Esophagus (tissue), 2 donors: ENCODE measurements at regions not wholly inside any gene's neighbourhood (a gene's known extent, or its start where the extent isn't known, plus 50 kb on each side); places are given as distances from the start of the nearest gene placed in this dataset.

Experiments used
- H3K27ac ChIP-seq, 2 donors: one replicate each; pipeline ENCODE4 v1.5.1; 2013; ENCODE audit warnings: low read depth in 2 of 2, mild to moderate bottlenecking in 2 of 2, inconsistent platforms in 1 of 2, low read length in 1 of 2, moderate library complexity in 1 of 2
- H3K27me3 ChIP-seq, 2 donors: one replicate each; pipeline ENCODE4 v1.6.1; 2013; ENCODE audit warnings: low read length in 2 of 2, control low read depth in 1 of 2, mild to moderate bottlenecking in 1 of 2; ENCODE audit not compliant: insufficient read depth in 2 of 2, control insufficient read depth in 1 of 2
- H3K36me3 ChIP-seq, 2 donors: one replicate each; pipeline ENCODE4 v1.6.1; 2013; ENCODE audit warnings: low read length in 1 of 2; ENCODE audit not compliant: control insufficient read depth in 2 of 2, insufficient read depth in 2 of 2
- H3K4me1 ChIP-seq, 2 donors: one replicate each; pipeline ENCODE4 v1.6.1; 2013; ENCODE audit warnings: low read length in 1 of 2; ENCODE audit not compliant: control insufficient read depth in 2 of 2, insufficient read depth in 2 of 2
- H3K4me3 ChIP-seq, 2 donors: one replicate each; pipeline ENCODE4 v1.5.1; 2013; ENCODE audit warnings: low read length in 2 of 2, mild to moderate bottlenecking in 2 of 2, low read depth in 1 of 2, moderate library complexity in 1 of 2
- H3K9me3 ChIP-seq, 2 donors: one replicate each; pipeline ENCODE4 v1.6.1; 2013; ENCODE audit warnings: mild to moderate bottlenecking in 2 of 2, low read depth in 1 of 2, low read length in 1 of 2, moderate library complexity in 1 of 2; ENCODE audit not compliant: control insufficient read depth in 2 of 2, insufficient read depth in 1 of 2
- WGBS, 2 donors: extraction: QIAGEN DNeasy Blood & Tissue Kit; methylation state at CpG; one replicate each; pipeline ENCODE4 v1.1.7; 2013; 5-methylcytosine and 5-hydroxymethylcytosine counted together
- donor health status: healthy with polysubstance abuse.
- donor health status: Bipolar disorder and iron deficiency.

DNA sequence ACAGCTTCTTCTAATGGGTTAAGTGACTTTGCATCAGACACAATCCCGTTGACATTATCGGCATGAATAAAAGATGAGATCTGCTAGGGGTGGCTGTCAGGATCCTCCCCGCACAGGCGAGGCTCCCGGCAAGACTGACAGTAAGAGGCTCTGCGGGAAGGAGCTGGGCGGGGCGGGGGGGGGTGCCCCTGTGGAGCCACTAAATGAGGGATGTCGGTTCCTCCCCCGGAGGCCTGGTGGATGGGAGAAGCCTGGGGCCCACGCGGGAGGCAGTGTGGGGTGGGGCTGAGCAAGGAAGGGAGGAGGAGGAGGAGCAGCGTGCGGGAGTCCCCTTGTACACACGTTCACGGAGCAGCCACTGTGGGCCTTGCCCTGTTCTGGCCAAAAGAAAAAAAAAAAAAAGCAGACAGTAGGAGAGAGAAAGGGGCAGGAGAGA is 190.9 kb upstream of the GSE1 start:
- WGBS, 2 donors: 38 to 55% methylated on average over 16 of the region's 16 CpGs
- Histone ChIP-seq H3K27ac (no peak overlapping the region), H3K4me3 (no peak overlapping the region), H3K9me3 (no peaks in the 10 kb centered on the region), H3K36me3 (peaks cover 0 to 2% of the 10 kb centered on the region in 2 donors), H3K27me3 (no peaks in the 10 kb centered on the region), H3K4me1 (peaks cover 0 to 4% of the 10 kb centered on the region in 2 donors)

DNA sequence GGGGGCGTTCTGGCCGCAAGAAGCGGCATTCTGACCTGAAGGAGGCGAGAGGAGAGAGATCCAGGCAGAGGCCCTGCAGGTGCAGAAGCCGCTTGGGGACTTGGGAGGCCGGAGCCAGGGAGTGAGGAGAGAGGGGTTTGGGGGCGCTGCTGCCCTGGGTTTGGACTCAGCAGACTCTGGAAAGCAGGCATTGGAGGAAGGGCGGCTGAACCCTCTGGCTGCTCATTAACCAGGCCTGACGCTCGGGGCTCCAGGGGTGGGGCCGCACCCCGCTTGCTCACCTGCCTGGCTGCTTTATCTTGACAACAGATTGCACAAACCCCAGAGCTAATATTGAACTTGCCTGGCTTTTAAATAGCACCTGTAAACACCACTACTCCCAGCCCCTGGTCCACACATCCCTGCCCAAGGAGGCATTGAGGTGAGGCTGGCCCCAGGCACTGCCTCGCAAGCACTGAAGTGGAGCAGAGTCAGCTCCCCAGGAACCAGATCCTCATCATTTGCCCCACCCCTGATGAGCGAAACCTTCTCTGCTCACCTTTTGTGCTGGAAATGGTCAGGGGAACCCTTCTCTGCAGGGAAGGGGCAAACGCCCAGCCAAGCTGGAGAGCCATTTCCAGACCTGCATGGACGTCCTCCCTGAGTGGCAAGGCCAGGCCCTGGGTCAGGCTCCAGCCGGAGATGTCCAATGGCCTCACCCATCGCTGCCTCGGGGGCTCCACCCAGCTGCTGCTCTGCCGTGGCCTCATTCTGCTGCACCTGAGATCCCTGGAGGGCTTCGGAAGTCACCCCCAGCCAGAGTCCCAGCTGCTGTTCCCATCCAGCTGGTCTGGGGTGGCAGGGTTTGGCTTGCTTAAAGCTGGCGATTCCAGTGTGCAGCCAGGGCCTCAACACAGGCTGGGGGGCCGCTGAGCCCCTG is 190.2 kb upstream of the GSE1 start:
- 77 to 81% methylated on average over 21 to 23 of the region's 23 CpGs for WGBS, 2 donors

DNA sequence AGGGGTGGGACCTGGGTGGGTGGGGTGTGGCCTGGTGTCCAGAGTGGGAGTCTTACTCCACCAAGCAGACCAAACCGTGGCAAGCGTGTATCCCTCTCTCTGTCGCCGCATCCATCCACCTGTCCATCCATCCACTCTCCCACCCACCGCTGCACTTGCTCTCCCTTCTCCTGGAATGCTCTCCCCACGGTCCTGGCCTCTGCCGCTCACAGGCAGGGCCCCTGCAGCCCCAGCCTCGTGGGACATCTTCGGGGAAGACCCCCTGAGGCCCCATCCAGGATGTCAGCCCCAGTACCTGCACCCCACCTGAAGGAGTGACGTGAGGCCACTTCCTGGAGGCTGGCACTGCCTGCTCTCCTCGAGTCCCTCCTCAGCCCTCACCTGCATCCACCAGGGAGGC is 189.5 kb upstream of the GSE1 start:
- H3K27me3 ChIP-seq: no peaks in the 10 kb centered on the region
- 77 to 84% methylated on average over 10 to 11 of the region's 11 CpGs for WGBS, 2 donors
- H3K27ac ChIP-seq: no peak overlapping the region
- H3K4me1 ChIP-seq: peaks cover 0 to 4% of the 10 kb centered on the region in 2 donors
- no peak overlapping the region for H3K4me3 ChIP-seq
- H3K9me3 ChIP-seq: no peaks in the 10 kb centered on the region
- H3K36me3 ChIP-seq: peaks cover 0 to 2% of the 10 kb centered on the region in 2 donors

More for the DNA sequence above, 190.2 kb upstream of the GSE1 start:
- Histone ChIP-seq H3K27me3 (no peaks in the 10 kb centered on the region), H3K36me3 (peaks cover 0 to 2% of the 10 kb centered on the region in 2 donors), H3K4me3 (no peak overlapping the region), H3K4me1 (peaks cover 0 to 4% of the 10 kb centered on the region in 2 donors), H3K9me3 (no peaks in the 10 kb centered on the region), H3K27ac (no peak overlapping the region)

DNA sequence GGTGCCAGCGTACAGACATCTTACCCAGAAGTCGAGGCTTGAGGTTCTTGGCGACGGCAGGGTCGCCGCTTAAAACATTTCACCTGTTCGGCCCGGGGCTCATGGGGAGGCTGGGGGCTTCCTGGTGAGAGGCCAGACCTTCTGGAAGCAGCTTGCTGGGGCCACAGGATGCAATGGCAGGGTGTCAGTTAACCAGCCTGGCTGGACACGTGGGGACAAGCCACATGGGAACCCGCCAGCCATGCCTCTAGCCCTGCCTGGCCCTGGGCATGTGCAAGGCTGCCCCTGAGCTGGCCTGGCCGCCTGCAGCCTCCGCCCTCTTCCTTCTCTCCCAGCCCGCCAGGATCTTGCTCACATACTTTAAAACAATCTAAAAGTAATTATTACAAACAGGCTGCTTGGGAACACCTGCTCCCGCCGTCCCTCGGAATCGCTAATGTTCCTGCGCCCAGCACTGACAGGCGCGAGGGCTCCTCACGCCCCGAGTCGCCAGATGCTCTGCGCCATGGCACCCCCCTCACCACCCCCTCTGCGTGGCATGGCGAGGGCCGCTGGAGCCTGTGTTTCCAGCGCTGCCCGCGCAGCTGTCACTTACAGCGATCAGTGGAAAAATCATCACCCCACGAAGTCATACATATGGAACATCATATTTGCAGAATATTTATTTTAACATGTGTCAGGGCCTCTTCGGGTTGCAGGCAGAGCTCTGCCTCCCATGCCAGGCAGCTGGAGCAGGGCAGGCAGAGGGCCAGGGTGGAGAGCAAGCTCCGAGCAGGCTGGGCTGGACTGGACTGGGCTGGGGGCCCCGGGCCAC is 188.7 kb upstream of the GSE1 start:
- 64 to 75% methylated on average over 35 of the region's 35 CpGs for WGBS, 2 donors
- Histone ChIP-seq H3K36me3 (peaks cover 0 to 2% of the 10 kb centered on the region in 2 donors), H3K27ac (no peak overlapping the region), H3K27me3 (no peaks in the 10 kb centered on the region), H3K4me1 (peaks cover 0 to 4% of the 10 kb centered on the region in 2 donors), H3K9me3 (no peaks in the 10 kb centered on the region), H3K4me3 (no peak overlapping the region)

DNA sequence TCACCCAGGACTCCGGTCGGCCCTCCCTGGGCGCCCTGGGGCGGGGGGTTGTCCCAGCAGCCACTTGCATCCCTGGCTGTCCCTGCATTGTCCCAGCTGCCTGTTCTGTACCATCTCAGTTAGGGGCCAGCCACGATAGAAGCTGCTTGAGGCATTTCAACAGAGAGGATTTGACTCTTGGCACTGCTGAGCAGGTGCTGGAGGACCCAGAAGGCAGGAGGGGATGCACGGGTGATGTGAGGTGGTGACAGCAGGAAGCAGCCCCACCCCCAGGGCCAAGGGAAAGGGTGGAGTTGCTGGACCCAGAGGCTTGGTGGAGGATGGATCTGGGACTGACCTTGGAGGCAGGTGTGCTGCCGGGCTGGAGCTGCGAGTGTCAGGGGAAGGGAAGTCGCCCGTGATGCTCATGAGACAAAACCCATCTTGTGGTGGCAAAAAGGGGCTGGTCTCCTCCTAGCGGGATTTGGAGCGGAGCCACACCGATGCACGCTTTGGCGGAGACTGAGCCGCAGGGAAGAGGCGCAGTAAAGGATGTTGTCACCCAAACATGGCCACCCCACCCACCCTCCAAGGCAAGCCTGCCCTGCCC is 188.0 kb upstream of the GSE1 start:
- H3K36me3 ChIP-seq: peaks cover 0 to 2% of the 10 kb centered on the region in 2 donors
- H3K27me3 ChIP-seq: no peaks in the 10 kb centered on the region
- no peaks in the 10 kb centered on the region for H3K9me3 ChIP-seq
- H3K27ac ChIP-seq: no peak overlapping the region
- peaks cover 0 to 4% of the 10 kb centered on the region in 2 donors for H3K4me1 ChIP-seq
- 56 to 70% methylated on average over 17 of the region's 17 CpGs for WGBS, 2 donors
- H3K4me3 ChIP-seq: no peak overlapping the region

DNA sequence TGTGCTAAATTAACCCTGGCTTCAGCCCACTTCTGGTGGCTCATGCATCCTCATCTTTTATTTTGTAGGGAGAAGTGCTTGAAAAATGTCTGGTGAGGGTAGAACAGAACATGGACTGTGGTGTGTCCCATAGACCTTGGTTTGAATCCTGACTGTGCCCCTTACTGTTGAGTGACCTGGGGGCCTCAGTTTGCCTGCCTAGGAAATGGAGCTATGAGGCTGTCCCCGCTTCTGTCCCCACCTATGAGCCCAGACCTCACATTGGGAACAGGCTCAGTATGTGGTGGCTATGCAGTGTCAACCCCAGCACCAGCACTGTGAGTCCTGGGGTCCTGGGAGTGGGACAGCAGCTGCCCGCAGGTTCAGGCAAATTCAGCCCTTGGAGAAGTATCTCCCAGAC is 186.3 kb upstream of the GSE1 start:
- Histone ChIP-seq H3K4me3 (no peak overlapping the region), H3K27ac (no peak overlapping the region), H3K27me3 (no peaks in the 10 kb centered on the region), H3K36me3 (peaks cover 0 to 2% of the 10 kb centered on the region in 2 donors), H3K9me3 (no peaks in the 10 kb centered on the region), H3K4me1 (peaks cover 0 to 4% of the 10 kb centered on the region in 2 donors)
- 92 to 95% methylated on average over 2 of the region's 2 CpGs for WGBS, 2 donors

DNA sequence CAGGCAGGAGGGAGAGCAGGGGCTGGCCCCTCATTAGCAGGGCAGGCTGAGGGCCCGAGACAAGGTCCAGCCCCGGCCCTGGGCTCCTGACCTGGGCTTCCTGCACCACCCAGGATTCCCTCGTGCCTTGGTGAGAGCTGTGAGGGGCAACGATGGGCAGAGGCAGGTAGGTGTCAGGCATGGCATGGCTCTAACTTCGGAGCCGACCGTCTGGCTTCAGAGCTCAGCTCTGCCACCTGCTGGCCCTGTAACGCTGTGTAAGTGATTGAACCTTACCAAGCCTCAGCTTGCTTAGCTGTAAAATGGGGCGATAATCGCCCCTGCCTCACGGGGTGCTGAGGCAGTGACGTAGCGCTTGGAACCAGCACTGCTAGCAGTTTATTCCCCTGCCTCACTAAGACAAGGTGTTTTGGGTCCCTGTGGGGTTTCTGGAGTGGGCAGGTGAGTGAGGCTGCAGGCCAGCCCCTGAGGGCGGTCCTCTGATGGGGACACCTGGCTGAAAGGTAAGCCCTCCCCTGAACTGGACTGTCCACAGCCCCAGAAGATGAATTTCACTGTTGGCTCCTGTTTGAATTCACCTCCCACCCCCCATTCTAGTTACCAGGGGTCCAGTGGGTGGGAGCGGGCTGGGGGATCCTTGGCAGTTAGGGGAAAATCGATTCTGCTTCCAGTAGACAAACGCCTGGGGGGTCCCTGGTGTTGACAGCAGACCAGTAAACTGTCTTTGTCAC is 184.8 kb upstream of the GSE1 start:
- no peaks in the 10 kb centered on the region for H3K4me1 ChIP-seq
- peaks cover 0 to 2% of the 10 kb centered on the region in 2 donors for H3K36me3 ChIP-seq
- 56 to 66% methylated on average over 17 of the region's 17 CpGs for WGBS, 2 donors
- H3K4me3 ChIP-seq: no peak overlapping the region
- H3K27ac ChIP-seq: no peak overlapping the region
- H3K27me3 ChIP-seq: no peaks in the 10 kb centered on the region
- no peaks in the 10 kb centered on the region for H3K9me3 ChIP-seq

DNA sequence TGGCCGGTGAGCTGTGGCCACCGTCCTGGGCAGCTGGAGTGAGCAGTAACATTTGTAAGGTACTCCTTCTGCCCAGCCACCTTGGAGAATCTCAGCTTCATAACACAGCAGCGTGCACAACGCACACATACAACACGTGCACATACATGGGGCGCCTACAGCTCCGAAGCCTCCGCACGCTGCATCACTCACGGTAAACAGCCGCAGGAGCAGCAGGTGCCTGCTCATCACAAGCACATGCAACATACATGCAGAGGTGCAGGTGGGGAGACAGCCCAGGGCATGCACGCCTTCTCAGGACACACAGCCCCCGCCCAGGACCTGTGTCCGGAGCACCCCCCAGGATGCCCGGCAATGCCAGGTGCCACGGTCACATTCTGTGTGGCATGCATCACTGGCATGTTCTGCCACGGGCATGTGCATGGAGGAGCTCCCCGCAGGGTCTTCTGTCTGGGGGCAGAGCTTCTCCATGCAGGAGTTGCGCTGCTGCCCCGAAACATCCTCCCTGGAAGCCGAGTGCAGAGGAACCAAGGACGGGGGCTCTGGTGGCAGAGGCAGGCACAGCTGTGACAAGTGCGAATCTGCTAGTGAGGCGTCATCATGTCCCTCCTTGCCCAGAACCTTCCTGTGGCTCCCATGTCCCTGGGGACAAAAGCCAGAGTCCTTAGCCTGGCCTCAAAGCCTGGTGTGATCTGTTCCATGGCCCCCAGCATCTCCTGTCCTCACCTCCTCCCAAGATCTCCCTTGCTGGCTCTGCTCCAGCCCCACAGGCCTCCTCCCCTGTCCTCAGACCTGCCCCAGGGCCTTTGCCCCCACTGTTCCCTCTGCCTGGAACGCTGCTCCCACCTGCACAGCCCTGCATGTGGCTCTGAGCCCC is 184.0 kb upstream of the GSE1 start:
- Histone ChIP-seq H3K36me3 (peaks cover 0 to 2% of the 10 kb centered on the region in 2 donors), H3K9me3 (no peaks in the 10 kb centered on the region), H3K4me1 (no peaks in the 10 kb centered on the region), H3K4me3 (no peak overlapping the region), H3K27ac (no peak overlapping the region), H3K27me3 (no peaks in the 10 kb centered on the region)
- 93% methylated on average over 25 of the region's 25 CpGs for WGBS, 2 donors
